ENCODE measurements at regions not wholly inside any gene's neighbourhood (a gene's known extent, or its start where the extent isn't known, plus 50 kb on each side); places are given as distances from the start of the nearest gene placed in this dataset.
"Not testable (repeated sequence)": the region's sequence is repeated elsewhere in the genome, so short reads cannot be mapped to it uniquely, and the experiment has no call there.

DNA sequence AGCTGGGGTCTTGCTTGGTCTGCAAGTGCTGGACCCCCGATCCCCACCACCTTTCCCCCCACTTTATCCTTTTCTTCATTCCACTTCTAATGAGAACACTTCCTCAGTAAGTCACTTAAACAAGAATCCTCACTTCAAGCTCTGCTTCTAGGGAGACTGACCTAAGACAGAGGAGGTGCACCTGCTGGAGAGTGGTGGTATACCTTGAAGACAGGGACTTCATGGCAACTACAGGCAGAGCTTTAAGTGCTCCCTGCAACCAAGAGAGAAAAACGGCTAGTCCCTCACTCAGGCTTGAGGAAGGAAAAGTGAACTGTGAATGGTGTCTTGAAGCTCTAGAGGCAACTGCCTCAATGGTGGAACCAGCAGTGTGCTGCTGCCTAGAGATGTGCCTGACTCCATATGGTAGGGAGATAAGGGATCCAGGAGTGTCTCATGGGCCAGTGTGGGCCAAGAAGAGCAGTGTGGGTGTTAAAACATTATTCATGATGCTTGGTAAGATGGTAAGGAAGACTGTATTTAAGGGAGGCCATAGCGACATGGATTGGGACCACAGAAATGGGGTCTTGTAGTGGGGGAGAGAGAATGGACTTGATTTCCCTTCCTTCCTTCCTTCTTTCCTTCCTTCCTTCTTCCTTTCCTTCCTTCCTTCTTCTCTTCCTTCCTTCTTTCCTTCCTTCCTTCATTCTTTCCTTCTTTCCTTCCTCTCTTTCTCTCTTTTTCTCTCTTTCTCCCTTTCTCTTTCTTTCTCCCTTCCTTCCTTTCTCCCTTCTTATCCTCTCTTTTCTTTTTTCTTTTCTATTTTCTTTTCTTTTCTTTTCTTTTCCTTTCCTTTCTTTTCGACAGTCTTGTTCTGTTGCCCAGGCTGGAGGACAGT, 96.2 kb upstream of the NAP1L1 start:
- no peak for DNase-seq (ENCODE audit: low read depth in 2 of 2)

DNA sequence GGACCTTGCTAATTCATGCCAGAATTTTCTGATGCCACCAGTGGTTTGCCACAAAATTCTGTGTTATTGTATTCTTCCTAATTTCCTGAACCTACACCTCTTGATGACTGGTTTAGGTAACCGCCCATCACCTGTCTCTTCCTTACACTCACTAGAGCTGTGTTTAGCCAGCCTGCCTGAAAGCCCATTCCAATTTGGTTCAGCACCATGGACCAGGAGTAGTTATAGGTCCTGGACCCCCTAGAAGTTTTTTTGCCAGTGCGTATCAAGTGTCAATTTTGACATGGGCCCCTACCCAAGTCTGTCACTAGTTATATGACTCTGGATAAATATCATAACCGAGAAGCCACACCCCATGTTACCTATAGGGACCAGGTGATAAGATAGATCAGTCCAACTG, 94.0 kb upstream of the NAP1L1 start:
- DNase-seq (ENCODE audit: low read depth in 2 of 2): no peak

DNA sequence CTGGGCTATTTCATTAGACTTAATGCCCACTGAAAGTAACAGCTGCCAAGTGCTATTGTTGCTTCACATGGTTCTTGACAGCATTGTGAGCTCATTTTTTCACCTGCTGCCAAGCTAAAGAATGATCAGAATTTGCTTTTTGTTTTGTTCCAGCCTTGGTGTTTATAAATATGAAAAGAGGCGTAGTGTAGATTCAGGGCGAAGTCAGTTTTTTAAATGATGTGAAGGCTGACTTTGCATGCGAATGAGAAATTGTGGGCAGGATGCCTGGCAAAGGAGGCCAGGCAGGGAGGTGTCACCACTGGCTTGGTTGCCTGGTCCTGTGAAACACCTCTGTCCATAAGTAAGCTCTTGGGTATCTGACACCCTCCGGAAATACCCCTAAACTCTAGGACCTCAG, 93.3 kb upstream of the NAP1L1 start:
- no peak for DNase-seq (ENCODE audit: low read depth in 2 of 2)

DNA sequence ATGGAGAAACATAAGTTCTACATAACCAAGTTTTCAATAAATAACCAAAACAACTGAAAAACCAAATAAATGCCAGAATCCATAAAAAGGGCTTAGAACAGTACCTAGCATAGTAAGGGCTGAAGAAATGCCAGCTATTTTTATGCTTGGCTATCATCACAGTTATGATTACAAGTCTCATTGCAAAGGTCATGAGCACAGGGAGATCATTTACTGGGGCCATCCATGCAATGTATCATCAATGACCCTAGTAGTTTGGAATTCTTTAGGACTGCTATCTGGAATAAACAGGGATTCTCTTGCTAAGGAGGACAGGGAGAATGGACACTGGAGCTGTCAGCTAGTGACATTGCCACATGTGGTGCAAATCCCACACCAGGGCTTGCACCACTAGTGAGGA, 92.5 kb upstream of the NAP1L1 start:
- DNase-seq (ENCODE audit: low read depth in 2 of 2): no peak

DNA sequence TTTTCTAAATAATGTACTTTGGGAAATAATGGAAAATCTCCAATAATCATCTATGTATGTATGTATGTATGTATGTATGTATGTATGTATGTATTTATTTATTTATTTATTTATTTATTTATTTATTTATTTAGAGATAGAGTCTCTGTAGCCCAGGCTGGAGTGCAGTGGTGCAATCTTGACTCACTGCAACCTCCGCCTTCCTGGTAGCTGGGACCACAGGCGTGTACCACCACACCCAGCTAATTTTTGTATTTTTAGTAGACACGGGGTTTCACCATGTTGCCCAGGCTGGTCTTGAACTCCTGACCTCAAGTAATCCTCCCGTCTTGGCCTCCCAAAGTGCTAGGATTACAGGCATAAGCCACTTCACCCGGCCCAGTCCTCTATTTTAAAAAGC, 91.5 kb upstream of the NAP1L1 start:
- DNase-seq (ENCODE audit: low read depth in 2 of 2): not testable (repeated sequence)

DNA sequence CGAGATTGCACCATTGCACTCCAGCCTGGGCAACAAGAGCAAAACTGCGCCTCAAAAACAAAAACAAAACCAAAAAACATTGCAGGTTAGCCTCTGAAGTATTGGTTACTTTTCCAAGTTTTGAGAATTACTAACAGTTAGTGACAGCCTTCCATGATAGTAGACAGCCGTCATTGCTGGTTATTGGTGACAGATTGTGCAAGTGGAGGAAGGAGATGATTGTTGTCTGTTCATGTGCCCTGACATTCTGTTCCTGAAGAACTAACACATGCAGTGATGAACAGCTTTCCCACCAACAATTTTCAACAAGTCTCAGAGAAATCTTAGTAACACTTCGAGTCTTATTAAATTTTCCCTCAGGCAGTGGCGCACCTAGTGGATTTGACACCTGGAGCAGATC, 89.3 kb upstream of the NAP1L1 start:
- no peak for DNase-seq (ENCODE audit: low read depth in 2 of 2)

DNA sequence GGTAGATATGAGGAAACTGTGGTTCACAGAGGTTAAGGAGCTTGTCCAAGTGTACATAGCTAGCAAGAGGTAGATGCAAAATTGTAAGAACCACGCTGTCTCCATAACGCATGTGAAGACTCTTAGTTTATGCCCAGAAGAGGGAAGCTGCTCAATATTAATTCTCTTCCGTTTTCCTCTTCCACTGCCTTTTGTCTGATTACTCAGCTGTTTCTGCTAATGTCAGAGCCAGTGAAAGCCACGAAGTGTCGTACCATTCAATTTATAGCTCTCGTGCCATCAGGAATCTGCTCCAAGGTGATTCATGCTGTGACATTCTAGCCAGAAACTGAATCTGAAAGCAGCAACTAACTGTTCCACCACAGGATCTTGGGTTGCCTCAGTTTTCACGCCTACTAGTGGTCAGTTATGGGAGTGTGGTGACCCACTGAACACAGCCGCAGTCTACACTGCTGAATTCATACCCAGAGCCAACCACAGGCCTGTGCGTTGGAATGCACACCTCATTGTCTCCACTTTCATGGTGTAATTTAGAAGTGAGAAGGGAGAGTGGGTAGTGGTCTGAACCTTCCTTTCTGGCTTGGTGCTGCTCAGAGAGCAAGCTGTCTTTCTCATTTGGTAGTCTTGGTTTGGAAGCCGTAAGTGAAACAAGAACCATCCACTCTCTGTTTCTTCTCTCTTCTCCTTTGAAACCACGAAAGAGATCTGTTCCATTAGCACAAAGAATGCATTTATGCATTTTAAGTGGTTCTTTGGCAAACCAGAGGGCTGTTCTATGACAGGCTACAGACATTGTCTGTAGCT, 74.2 kb upstream of the NAP1L1 start:
- DNase-seq (ENCODE audit: low read depth in 2 of 2): peak; percentile 63 to 71

DNA sequence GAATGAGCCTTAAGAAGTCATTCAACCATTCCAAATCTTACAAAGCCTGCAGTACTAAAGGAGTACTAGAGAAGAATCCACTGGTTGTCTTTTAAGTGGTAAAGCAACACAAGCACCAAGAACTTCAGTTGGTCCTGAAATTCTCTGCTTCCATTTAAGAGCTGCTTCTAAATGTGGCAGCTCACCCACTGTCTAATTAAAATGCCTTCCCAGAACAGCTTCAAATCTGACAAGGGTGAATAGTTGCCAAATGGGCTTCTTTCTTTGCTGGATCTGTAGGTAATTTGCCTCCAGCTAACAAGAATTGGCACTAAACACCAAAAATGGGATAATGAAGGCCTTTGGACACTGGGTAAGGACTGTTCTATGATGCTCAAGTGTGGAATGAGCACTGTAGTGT, 72.2 kb upstream of the NAP1L1 start:
- DNase-seq (ENCODE audit: low read depth in 2 of 2): no peak

DNA sequence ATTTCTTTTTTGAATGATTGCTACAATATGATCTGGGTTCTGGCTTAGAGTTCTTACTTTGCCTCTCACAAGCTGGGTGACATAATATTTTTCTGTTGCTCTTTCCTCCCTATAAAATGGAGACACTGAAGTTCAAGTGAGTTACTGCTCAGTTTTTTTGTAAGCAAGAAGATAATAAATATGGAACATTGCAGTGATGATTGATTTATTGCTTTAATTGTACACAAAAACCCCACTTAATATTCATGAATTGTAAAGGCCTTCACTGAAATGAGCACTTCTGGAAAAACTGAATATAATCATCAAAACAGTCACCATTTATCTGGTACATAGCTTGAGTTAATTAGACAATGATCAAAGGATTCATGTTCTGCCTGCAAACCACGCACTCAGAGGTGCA, 71.8 kb upstream of the NAP1L1 start:
- no peak for DNase-seq (ENCODE audit: low read depth in 2 of 2)

DNA sequence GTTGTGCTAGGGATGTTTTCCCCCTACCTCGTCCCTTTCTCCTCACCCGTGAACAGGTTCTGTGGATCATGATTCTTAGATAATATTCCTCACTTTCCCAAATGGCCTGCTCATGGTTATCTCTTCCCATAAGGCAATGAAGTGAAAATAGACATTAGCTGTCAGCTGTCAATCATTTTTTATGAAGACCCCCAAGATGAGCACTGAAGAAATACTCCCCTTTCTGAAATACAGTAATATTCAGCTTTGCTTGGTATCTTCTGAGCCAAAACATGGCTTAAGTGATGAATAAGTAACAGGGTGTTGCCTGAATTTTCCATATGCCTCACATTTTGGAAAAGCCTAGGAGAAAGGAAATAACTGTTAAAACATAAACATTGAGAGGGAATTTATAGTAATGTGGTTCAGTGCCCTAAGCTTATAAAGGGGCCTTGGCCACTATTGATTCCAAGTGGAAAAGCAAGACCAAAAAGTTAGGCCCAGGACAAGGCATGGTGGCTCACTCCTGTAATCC, 70.7 kb upstream of the NAP1L1 start:
- DNase-seq (ENCODE audit: low read depth in 2 of 2): no peak

DNA sequence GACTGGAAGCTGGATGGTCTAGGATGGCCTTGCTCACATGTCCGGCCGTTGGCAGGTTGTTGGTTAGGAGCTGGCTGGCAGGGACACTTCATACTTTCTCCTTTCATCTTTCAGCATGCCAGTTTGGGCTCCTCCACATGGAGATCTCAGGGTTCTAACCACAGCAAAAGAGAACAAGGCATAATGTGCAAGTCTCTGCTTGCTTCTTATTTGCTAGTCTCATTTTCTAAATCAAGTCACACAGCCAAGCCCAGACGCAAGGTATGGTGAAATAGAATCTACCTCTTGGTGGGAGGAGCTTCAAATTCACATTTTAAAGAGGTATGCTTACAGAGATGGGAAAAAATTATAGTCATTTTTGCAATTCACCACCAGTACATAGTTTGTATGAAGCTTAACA, 69.1 kb upstream of the NAP1L1 start:
- no peak for DNase-seq (ENCODE audit: low read depth in 2 of 2)

DNA sequence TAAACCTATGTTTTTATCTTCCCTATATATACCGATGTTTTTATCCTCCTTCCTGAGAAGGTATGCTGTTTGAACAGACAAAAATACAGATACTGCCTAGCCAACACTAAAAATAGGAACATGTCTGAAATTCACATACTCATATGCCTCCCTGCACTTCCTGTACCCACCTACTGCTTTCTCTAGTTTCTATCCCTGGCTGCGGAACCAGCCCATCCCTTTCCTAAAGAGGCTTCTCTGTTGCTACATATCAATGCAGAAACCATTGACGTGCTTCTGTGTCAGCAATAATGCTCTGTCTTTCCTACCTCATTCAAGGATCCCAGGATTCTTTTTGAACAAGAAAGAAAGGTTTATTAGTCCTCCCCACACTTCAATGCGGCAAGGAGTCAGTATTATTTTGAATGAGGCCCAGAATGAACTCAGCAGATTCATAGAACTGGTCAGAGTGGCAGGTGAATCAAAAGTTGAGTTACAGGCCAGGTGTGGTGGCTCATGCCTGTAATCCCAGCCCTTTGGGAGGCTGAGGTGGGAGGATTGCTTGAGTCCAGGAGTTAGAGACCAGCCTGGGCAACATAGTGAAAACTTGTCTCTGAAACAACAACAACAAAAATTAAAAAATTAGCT, 67.8 kb upstream of the NAP1L1 start:
- no peak for DNase-seq (ENCODE audit: low read depth in 2 of 2)

DNA sequence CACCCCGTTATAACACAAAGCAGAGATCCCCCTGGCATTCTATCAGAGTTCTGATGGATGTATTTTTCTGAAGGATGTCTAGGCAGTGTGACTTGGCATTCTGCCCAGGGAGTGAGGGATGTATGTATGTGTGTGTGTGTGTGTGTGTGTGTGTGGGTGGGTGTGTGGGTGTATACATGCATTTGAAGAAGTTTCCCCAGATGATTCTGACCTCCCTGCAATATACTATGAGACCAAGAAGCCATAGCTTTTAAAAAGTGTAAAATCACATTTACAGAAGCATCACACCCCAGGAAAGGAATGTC, 59.7 kb upstream of the NAP1L1 start:
- DNase-seq (ENCODE audit: low read depth in 2 of 2): peak in 1 of 2 donors; percentile 8

DNA sequence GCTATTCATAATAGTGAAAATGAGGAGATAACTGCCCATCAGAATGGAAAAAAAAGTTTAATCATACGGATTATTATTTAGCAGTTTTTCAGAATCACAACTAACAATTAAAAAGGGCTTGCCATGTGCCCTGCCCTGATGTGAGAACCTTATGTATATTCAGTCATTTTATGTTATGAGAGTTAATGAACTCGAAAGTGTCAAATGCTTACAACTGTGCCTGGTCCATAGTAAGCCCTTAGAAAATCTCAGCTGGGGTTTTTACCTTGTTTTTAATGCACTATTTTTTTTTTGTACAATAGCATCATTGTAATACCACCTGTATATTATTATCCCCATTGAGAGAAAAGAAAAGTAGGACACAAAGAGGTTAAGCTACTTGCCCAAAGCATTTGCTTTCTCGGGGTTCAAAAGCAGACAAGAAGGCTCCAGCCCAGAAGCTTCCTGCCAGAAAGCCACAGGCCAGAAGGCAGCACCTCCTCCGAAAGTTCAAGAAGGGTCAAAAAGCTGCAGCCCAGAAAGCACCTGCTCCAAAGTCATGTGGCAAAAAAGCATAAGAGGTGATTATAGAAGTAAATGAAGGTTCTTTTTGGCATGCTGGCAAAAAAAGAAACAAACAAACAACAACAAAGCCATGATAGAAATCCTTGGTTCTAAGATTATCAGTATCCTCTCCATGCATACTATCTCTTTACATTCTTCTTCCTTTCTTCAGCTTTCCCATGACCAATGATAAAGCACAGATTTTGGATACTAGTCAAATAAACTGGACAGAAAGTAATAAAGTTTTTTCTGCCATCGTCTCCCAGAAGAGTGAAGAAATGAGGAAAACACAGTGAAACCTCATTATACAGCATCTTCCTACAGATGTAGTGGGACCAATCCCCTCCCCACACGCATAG, 59.1 kb upstream of the NAP1L1 start:
- no peak for DNase-seq (ENCODE audit: low read depth in 2 of 2)

DNA sequence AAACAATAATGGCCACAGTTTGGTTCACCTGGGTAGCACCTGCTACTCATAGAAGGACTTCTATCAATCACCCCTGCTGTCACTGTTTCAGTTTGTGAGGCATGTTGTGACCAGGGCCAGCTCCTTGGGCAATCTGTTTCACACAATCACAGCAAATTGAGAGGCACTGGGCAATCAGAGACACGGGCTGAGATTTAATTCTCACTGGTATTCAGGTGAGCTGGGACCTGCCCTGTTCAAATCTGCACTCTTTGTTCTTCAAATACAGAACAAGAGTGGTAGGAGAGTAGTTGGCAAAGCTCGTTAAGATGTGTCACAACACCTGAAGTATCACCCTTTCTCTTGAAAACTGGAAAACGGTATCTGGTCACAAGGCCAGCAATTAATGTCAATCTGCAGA, 57.8 kb upstream of the NAP1L1 start:
- no peak for DNase-seq (ENCODE audit: low read depth in 2 of 2)

DNA sequence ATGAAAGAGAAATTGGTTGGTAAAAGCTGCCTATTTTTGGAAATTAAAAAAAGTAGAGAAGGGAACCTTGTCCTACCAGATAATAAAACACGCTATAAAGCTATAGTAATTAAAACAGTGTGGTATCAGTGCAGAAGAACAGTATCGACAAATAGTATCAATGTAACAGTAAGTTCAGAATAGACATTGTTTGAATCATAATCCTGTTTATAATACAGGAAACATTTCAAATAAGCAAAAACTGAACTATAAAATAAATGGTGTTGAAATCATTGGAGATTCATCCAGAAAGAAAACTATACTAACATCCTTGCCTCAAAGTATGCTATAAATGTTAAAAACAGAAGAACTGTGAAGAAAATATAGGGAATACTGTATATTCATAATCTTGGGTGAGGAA, 54.2 kb upstream of the NAP1L1 start:
- no peak for DNase-seq (ENCODE audit: low read depth in 2 of 2)

DNA sequence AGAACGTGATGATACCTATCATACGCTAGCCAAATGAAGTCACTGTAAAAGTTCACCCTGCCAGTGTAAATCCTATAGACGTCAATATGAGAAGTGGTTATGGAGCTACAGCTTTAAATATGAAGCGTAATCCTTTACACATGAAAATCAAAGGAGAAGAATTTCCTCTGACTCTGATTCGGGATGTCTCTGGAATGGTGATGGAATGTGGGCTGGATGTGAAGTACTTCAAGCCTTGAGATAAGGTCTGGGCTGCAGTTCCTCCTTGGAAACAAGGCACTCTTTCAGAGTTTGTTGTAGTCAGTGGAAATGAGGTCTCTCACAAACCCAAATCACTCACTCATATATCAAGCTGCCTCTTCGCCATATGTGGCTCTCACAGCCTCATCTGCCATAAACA, 53.1 kb upstream of the NAP1L1 start:
- no peak for DNase-seq (ENCODE audit: low read depth in 2 of 2)

DNA sequence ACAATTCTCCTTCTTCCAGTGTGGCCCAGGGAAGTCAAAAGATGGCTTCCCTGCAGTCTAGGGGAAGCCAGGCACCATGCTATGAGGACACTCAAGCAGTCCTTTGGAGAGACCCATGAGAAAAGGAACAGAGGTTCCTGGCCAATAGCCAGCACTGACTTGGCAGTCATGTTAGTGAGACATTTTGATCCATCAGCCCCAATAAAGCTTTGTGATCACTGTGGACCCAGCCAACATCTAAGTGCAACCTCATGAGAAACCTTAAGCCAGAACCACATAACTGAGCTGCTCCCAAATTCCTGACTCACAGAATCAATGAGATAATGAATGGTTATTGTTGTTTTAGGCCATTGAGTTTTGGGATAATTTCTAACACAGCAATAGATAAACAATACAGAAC, 51.0 kb upstream of the NAP1L1 start:
- no peak for DNase-seq (ENCODE audit: low read depth in 2 of 2)
